Peyer's patch (tissue), 4 donors: ENCODE measurements at regions not wholly inside any gene's neighbourhood (a gene's known extent, or its start where the extent isn't known, plus 50 kb on each side); places are given as distances from the start of the nearest gene placed in this dataset.

Experiments used
- DNase-seq, 3 donors: peaks; one replicate each; pipeline ENCODE4 v3.0.0-alpha.2; 2017 to 2019
- H3K27ac ChIP-seq, 4 donors: fragments of 200-600 bp; sonication (generic); one replicate each; pipeline ENCODE4 v1.5.1; 2016 to 2019
- H3K27me3 ChIP-seq, 2 donors: fragments of 200-600 bp; sonication (generic); one replicate each; pipeline ENCODE4 v1.5.1; 2019
- H3K36me3 ChIP-seq, 3 donors: fragments of 200-600 bp; sonication (generic); one replicate each; pipeline ENCODE4 v1.5.1; 2016 to 2019
- H3K4me1 ChIP-seq, 4 donors: fragments of 200-600 bp; sonication (generic); one replicate each; pipeline ENCODE4 v1.5.1; 2016 to 2019
- H3K4me3 ChIP-seq, 4 donors: fragments of 200-600 bp; sonication (generic); 1 replicate in 3 of 4; 2 replicates in 1 of 4; pipeline ENCODE4 v1.5.1; 2016 to 2019; ENCODE audit warnings: mild to moderate bottlenecking in 1 of 4
- H3K9me3 ChIP-seq, 4 donors: fragments of 200-600 bp; sonication (generic); one replicate each; pipeline ENCODE4 v1.5.1; 2016 to 2019; ENCODE audit warnings: mild to moderate bottlenecking in 1 of 4
- POLR2A ChIP-seq, 2 donors: fragments of 450-650 bp; IDR thresholded peaks; one replicate each; pipeline ENCODE4 v1.5.1; 2017; ENCODE audit warnings: antibody characterized with exemption in 2 of 2, mild to moderate bottlenecking in 2 of 2, moderate library complexity in 2 of 2
- TF ChIP-seq, protein P1 (sequence below), 6 experiments: fragments of 450-650 bp in 4 of 6; fragments of 200-600 bp in 2 of 6; sonication (generic) in 1 of 6; IDR thresholded peaks; one replicate each; pipeline ENCODE4 v1.5.1; 2017 to 2019; ENCODE audit warnings: antibody characterized with exemption in 6 of 6, mild to moderate bottlenecking in 3 of 6, moderate library complexity in 1 of 6

DNA sequence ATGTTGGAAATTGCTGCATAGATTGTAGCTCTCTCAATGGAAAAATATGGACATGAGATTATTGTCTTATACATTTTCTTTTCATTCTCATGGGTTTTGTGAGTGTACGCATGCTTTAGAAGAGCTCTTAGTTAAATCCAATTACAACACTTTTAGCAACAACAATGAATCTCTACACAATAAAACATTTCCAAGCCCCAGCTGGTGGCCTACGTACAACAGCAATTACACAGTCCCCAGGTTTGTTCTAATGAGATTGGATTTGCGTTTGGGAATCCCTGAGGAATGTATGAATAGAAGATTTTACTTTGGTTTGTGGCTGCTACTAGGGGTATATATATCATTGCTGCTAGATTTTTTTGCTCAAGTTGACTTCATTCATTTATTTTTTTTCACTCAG, 98.6 kb downstream of the FHDC1 start:
- no peaks in the 10 kb centered on the region for H3K27me3 ChIP-seq
- no peak for DNase-seq
- H3K27ac ChIP-seq = no peak overlapping the region
- H3K36me3 ChIP-seq = no peaks in the 10 kb centered on the region
- H3K9me3 ChIP-seq = no peaks in the 10 kb centered on the region
- no peak overlapping the region for H3K4me3 ChIP-seq
- no peak for TF ChIP-seq POLR2A (IDR thresholded peaks at IDR 0.05)
- TF ChIP-seq, protein P1, sequence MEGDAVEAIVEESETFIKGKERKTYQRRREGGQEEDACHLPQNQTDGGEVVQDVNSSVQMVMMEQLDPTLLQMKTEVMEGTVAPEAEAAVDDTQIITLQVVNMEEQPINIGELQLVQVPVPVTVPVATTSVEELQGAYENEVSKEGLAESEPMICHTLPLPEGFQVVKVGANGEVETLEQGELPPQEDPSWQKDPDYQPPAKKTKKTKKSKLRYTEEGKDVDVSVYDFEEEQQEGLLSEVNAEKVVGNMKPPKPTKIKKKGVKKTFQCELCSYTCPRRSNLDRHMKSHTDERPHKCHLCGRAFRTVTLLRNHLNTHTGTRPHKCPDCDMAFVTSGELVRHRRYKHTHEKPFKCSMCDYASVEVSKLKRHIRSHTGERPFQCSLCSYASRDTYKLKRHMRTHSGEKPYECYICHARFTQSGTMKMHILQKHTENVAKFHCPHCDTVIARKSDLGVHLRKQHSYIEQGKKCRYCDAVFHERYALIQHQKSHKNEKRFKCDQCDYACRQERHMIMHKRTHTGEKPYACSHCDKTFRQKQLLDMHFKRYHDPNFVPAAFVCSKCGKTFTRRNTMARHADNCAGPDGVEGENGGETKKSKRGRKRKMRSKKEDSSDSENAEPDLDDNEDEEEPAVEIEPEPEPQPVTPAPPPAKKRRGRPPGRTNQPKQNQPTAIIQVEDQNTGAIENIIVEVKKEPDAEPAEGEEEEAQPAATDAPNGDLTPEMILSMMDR (IDR thresholded peaks at IDR 0.05) = no peak
- no peaks in the 10 kb centered on the region for H3K4me1 ChIP-seq

DNA sequence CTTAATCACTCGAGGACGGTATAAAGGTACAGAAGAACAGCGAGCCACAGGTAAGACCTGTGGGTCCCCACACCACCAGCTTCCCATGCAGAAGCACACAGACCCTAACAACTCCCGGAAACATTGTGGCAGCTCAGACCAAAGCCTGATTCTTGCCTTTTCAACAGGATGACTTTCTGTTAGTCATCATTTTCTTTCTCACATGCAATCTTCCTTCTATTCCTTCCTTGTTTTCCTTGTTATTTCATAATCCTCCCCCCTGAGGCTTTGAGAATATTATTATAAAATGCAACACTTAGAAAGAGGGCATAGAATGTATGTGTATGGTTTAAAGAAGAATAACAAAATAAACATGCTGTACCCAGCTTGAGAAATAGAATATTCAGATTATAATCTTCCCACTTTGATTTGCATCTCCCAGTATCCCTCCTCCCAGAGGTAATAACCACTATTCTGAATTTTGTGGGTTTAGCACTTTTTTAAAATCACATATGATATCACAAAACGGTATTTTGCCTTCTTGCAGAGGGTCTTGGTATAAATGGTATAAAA, 100.9 kb downstream of the FHDC1 start:
- H3K27me3 ChIP-seq = no peaks in the 10 kb centered on the region

DNA sequence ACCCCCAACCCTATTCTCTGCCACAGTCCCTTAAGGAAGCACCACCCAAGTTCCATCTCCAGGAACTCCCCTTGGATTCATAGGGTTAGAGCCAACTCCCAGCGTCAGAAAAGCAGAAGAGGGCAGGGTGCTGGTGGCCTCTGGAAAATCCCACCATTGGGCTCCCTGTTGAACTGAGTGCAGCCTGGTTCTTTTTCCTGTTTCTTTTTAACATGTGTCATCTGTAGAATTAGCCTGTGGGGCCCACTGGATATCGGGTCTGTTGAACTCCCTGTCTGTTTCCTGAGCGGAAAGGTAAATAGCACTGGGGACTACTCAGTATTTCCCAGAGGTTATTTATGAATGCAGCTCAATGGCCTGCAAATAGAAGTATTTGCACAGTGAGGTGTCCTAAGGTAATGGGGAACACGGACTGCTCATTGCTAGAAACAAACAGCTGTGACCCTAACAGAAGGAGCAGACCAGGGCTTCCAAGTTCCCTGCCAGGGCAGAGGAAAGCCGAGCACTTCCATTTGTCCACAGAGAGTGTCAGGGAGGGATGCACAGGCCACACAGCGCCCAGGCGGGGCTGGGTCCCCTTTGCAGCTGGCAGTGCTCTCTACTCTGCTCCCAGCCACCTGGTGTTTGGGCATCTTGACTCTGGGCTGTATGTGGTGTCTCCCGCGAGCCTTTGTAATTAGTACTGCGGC, 102.6 kb downstream of the FHDC1 start:
- DNase-seq = no peak

More for the DNA sequence above, 100.9 kb downstream of the FHDC1 start:
- TF ChIP-seq, protein P1 (IDR thresholded peaks at IDR 0.05) = no peak
- no peak for TF ChIP-seq POLR2A (IDR thresholded peaks at IDR 0.05)
- Histone ChIP-seq H3K4me1 (no peaks in the 10 kb centered on the region), H3K4me3 (no peak overlapping the region), H3K27ac (no peak overlapping the region), H3K9me3 (no peaks in the 10 kb centered on the region), H3K36me3 (no peaks in the 10 kb centered on the region)
- DNase-seq = no peak

DNA sequence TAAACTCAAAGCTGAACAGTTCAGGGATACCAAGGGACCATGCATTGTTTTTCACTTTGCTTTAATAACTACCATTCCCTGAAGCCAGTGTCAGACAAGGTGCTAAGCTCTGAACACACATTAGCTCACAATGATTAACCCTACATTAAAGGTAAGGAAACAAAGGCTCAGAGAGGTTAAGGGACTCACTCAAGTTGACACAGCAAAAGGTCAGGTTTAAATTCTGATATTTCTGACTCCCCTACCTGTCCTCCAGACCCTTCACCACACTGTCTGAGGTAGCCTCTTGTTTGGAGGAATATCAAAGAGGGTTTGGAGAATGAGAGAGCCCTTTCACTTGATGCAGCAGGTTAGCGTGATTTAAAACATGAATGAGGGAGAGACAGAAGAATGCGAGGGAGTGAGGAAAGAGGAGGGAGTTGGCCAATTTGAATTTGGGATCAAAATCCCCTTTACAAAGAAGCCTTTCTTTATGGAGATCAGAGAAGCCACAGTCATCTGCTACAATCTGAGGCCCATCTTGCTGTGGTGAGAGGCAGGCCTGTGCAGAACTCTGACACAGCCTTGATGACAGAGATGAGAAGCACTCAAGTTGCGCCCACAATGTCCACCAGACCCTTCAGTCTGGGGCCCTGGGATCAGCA, 103.5 kb downstream of the FHDC1 start:
- H3K36me3 ChIP-seq = no peaks in the 10 kb centered on the region
- no peak overlapping the region for H3K4me3 ChIP-seq
- no peak overlapping the region for H3K27ac ChIP-seq
- H3K4me1 ChIP-seq = no peaks in the 10 kb centered on the region
- no peaks in the 10 kb centered on the region for H3K9me3 ChIP-seq
- DNase-seq = no peak
- no peaks in the 10 kb centered on the region for H3K27me3 ChIP-seq
- TF ChIP-seq, protein P1 (IDR thresholded peaks at IDR 0.05) = no peak
- TF ChIP-seq POLR2A (IDR thresholded peaks at IDR 0.05) = no peak

More for the DNA sequence above, 102.6 kb downstream of the FHDC1 start:
- Histone ChIP-seq H3K27ac (no peak overlapping the region), H3K4me3 (no peak overlapping the region), H3K27me3 (no peaks in the 10 kb centered on the region), H3K4me1 (no peaks in the 10 kb centered on the region), H3K36me3 (no peaks in the 10 kb centered on the region), H3K9me3 (no peaks in the 10 kb centered on the region)
- no peak for TF ChIP-seq POLR2A (IDR thresholded peaks at IDR 0.05)
- TF ChIP-seq, protein P1 (IDR thresholded peaks at IDR 0.05) = no peak

DNA sequence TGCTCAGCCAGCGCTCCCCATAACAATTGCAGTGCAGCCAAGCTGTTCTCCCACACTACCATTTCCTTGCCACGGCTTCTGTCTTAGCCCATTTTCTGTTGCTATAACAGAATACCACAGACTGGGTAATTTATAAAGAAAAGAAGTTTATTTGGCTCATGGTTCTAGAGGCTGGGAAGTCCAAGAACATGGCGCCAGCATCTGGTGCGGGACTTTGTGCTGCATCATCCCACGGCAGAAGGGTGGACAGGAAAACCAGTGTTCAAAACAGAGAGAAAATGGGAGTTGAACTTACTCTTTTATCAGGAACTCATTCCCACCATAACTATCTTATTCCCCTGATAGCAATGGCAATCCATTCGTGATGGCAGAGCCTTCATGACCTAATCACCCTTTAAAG, 104.6 kb downstream of the FHDC1 start:
- TF ChIP-seq, protein P1 (IDR thresholded peaks at IDR 0.05) = no peak
- TF ChIP-seq POLR2A (IDR thresholded peaks at IDR 0.05) = no peak
- Histone ChIP-seq H3K27me3 (no peaks in the 10 kb centered on the region), H3K4me3 (no peak overlapping the region), H3K9me3 (no peaks in the 10 kb centered on the region), H3K4me1 (no peaks in the 10 kb centered on the region), H3K36me3 (no peaks in the 10 kb centered on the region), H3K27ac (no peak overlapping the region)
- no peak for DNase-seq
